ENCODE measurements at regions not wholly inside any gene's neighbourhood (a gene's known extent, or its start where the extent isn't known, plus 50 kb on each side); places are given as distances from the start of the nearest gene placed in this dataset.
"Not testable (repeated sequence)": the region's sequence is repeated elsewhere in the genome, so short reads cannot be mapped to it uniquely, and the experiment has no call there.

GRCh38 chr9:29212397-29213387 lies 1639.4 kb upstream of the C9orf72 start:
- no peak for ATAC-seq (ENCODE audit: low read depth in 2 of 2)
- Mint-ChIP-seq H3K36me3 (peaks cover 0 to 8% of the 10 kb centered on the region in 2 donors), H3K9me3 (peaks cover 0 to 6% (median 0%) of the 10 kb centered on the region in 7 donors), H3K4me1 (peaks cover 12 to 16% (median 14%) of the 10 kb centered on the region in 3 donors), H3K27ac (no peak overlapping the region), H3K27me3 (peaks cover 47 to 64% (median 59%) of the 10 kb centered on the region in 3 donors), H3K4me3 (peak overlapping the region in 6 of 8 donors; percentile 39 to 76 (median 68))
- DNase-seq, result no peak

- no peak for DNase-seq
- Mint-ChIP-seq H3K27me3 (peaks cover 56 to 64% (median 63%) of the 10 kb centered on the region in 3 donors), H3K27ac (no peak within 1 kb of the TSS), H3K9me3 (peaks cover 0 to 6% (median 0%) of the 10 kb centered on the region in 7 donors), H3K36me3 (peaks cover 0 to 8% of the 10 kb centered on the region in 2 donors), H3K4me3 (peak within 1 kb of the TSS in 6 of 8 donors; percentile 39 to 76 (median 68)), H3K4me1 (peaks cover 12 to 16% (median 14%) of the 10 kb centered on the region in 3 donors)
- ATAC-seq (ENCODE audit: low read depth in 2 of 2), result no peak
These were observed 1640.3 kb upstream of the C9orf72 start, which contains the start of gene LINGO2 for GRCh38 chr9:29213417-29214153. Gene LINGO2, minus strand, starts transcription at chr9:29213601.

- no peak for ATAC-seq (ENCODE audit: low read depth in 2 of 2)
- Mint-ChIP-seq H3K27me3 (peaks cover 54 to 64% (median 63%) of the 10 kb centered on the region in 3 donors), H3K36me3 (peaks cover 0 to 8% of the 10 kb centered on the region in 2 donors), H3K9me3 (peaks cover 0 to 6% (median 0%) of the 10 kb centered on the region in 7 donors), H3K27ac (no peak overlapping the region), H3K4me3 (peak overlapping the region in 3 of 8 donors; percentile 6 to 58 (median 30)), H3K4me1 (peaks cover 12 to 16% (median 14%) of the 10 kb centered on the region in 3 donors)
- no peak for DNase-seq
These were observed 1640.9 kb upstream of the C9orf72 start for GRCh38 chr9:29214154-29214689.

- H3K9me3 Mint-ChIP-seq, result peaks cover 0 to 6% (median 0%) of the 10 kb centered on the region in 7 donors
- H3K4me3 Mint-ChIP-seq, result no peak overlapping the region
- H3K27ac Mint-ChIP-seq, result no peak overlapping the region
- H3K27me3 Mint-ChIP-seq, result peaks cover 52 to 60% (median 60%) of the 10 kb centered on the region in 3 donors
- peaks cover 0 to 8% of the 10 kb centered on the region in 2 donors for H3K36me3 Mint-ChIP-seq
- ATAC-seq (ENCODE audit: low read depth in 2 of 2), result no peak
- no peak for DNase-seq
- H3K4me1 Mint-ChIP-seq, result peaks cover 12 to 16% (median 14%) of the 10 kb centered on the region in 3 donors
These were observed 1641.5 kb upstream of the C9orf72 start for GRCh38 chr9:29214690-29215253.

GRCh38 chr9:29217966-29218365 lies 1644.7 kb upstream of the C9orf72 start:
- Mint-ChIP-seq H3K9me3 (peaks cover 0 to 2% (median 0%) of the 10 kb centered on the region in 7 donors), H3K27me3 (peaks cover 35 to 39% (median 36%) of the 10 kb centered on the region in 3 donors), H3K4me3 (no peak overlapping the region), H3K4me1 (peaks cover under 1 to 9% (median 4%) of the 10 kb centered on the region in 3 donors), H3K36me3 (no peaks in the 10 kb centered on the region), H3K27ac (no peak overlapping the region)
- ATAC-seq (ENCODE audit: low read depth in 2 of 2) (no peak), DNase-seq (no peak)

- H3K27me3 Mint-ChIP-seq, result peaks cover 11 to 26% (median 14%) of the 10 kb centered on the region in 3 donors
- H3K27ac Mint-ChIP-seq, result no peak overlapping the region
- H3K4me1 Mint-ChIP-seq, result no peaks in the 10 kb centered on the region
- H3K4me3 Mint-ChIP-seq, result no peak overlapping the region
- DNase-seq (no peak), ATAC-seq (ENCODE audit: low read depth in 2 of 2) (no peak)
- peaks cover 0 to 2% (median 0%) of the 10 kb centered on the region in 7 donors for H3K9me3 Mint-ChIP-seq
- no peaks in the 10 kb centered on the region for H3K36me3 Mint-ChIP-seq
These were observed 1647.4 kb upstream of the C9orf72 start for GRCh38 chr9:29220596-29221251.

GRCh38 chr9:29228558-29228957 lies 1655.3 kb upstream of the C9orf72 start:
- Mint-ChIP-seq H3K36me3 (no peaks in the 10 kb centered on the region), H3K4me1 (no peaks in the 10 kb centered on the region), H3K4me3 (no peak overlapping the region), H3K9me3 (peaks cover 0 to 7% (median 2%) of the 10 kb centered on the region in 7 donors), H3K27ac (no peak overlapping the region), H3K27me3 (no peaks in the 10 kb centered on the region)
- DNase-seq, result no peak
- ATAC-seq (ENCODE audit: low read depth in 2 of 2), result no peak

- no peak for DNase-seq
- no peaks in the 10 kb centered on the region for H3K4me1 Mint-ChIP-seq
- no peaks in the 10 kb centered on the region for H3K36me3 Mint-ChIP-seq
- no peak overlapping the region for H3K4me3 Mint-ChIP-seq
- H3K9me3 Mint-ChIP-seq, result peaks cover 0 to 7% (median 2%) of the 10 kb centered on the region in 7 donors
- no peak overlapping the region for H3K27ac Mint-ChIP-seq
- ATAC-seq (ENCODE audit: low read depth in 2 of 2), result no peak
- no peaks in the 10 kb centered on the region for H3K27me3 Mint-ChIP-seq
These were observed 1657.7 kb upstream of the C9orf72 start for GRCh38 chr9:29230931-29231330.

- H3K27me3 Mint-ChIP-seq, result no peaks in the 10 kb centered on the region
- no peak overlapping the region for H3K4me3 Mint-ChIP-seq
- no peak overlapping the region for H3K27ac Mint-ChIP-seq
- peaks cover 0 to 7% (median 2%) of the 10 kb centered on the region in 7 donors for H3K9me3 Mint-ChIP-seq
- no peaks in the 10 kb centered on the region for H3K36me3 Mint-ChIP-seq
- H3K4me1 Mint-ChIP-seq, result no peaks in the 10 kb centered on the region
- DNase-seq, result no peak
- no peak for ATAC-seq (ENCODE audit: low read depth in 2 of 2)
These were observed 1659.9 kb upstream of the C9orf72 start for GRCh38 chr9:29233193-29233592.

- DNase-seq, result no peak
- Mint-ChIP-seq H3K9me3 (no peaks in the 10 kb centered on the region), H3K4me1 (no peaks in the 10 kb centered on the region), H3K27me3 (no peaks in the 10 kb centered on the region), H3K36me3 (no peaks in the 10 kb centered on the region), H3K27ac (no peak overlapping the region), H3K4me3 (no peak overlapping the region)
- ATAC-seq (ENCODE audit: low read depth in 2 of 2), result no peak
These were observed 1668.0 kb upstream of the C9orf72 start for GRCh38 chr9:29241320-29241719.

- DNase-seq, result no peak
- ATAC-seq (ENCODE audit: low read depth in 2 of 2), result no peak
These were observed 1672.1 kb upstream of the C9orf72 start for GRCh38 chr9:29245351-29245750.

GRCh38 chr9:29270400-29270799 lies 1697.1 kb upstream of the C9orf72 start:
- H3K36me3 Mint-ChIP-seq; DNase-seq; H3K4me3 Mint-ChIP-seq; H3K27ac Mint-ChIP-seq; ATAC-seq (ENCODE audit: low read depth in 2 of 2); H3K4me1 Mint-ChIP-seq; H3K27me3 Mint-ChIP-seq: not testable (repeated sequence)
- peaks cover 0 to 22% (median 5%) of the 10 kb centered on the region in 7 donors for H3K9me3 Mint-ChIP-seq

More at GRCh38 chr9:29245351-29245750, 1672.1 kb upstream of the C9orf72 start:
- Mint-ChIP-seq H3K27me3 (no peaks in the 10 kb centered on the region), H3K4me1 (no peaks in the 10 kb centered on the region), H3K27ac (no peak overlapping the region), H3K4me3 (no peak overlapping the region), H3K9me3 (no peaks in the 10 kb centered on the region), H3K36me3 (no peaks in the 10 kb centered on the region)

Measured in naive B cell (primary cell).